H1 (cell line): ENCODE measurements at regions not wholly inside any gene's neighbourhood (a gene's known extent, or its start where the extent isn't known, plus 50 kb on each side); places are given as distances from the start of the nearest gene placed in this dataset.
A peak's percentile ranks its signal among the peaks of the same experiment; 100 is the strongest.

Experiments used
- CTCF ChIA-PET: fragments of 300-600 bp; sonication (Branson Sonifier 250); formaldehyde crosslinking; loops from one replicate; lab custom pipeline; 2021; ENCODE audit not compliant: partially characterized antibody; lab: Charles Lee
- POLR2A ChIA-PET: fragments of 300-600 bp; sonication (Branson Sonifier 250); formaldehyde crosslinking; loops from one replicate; lab custom pipeline; 2021; ENCODE audit warnings: inconsistent platforms; ENCODE audit not compliant: partially characterized antibody; lab: Charles Lee
- DNase-seq, 2 experiments: peaks; one replicate each; pipeline versions ENCODE4 v3.0.0 to v3.0.0-alpha.2; 2010 to 2022; ENCODE audit warnings: low spot score in 2 of 2, low read depth in 1 of 2, mixed read lengths in 1 of 2
- FAIRE-seq: peaks from 2 replicates; lab custom pipeline; 2011; peaks lifted over from hg19 to GRCh38; lab: Jason Lieb, UNC
- H2AFZ ChIP-seq: 2 replicates; pipeline ENCODE4 v1.8.1; 2012; ENCODE audit warnings: low read length, inconsistent platforms
- H2AK5ac ChIP-seq: 2 replicates; pipeline ENCODE4 v1.6.1; 2013; ENCODE audit warnings: low read depth, low read length
- H2BK120ac ChIP-seq: replicated peaks from 2 replicates; pipeline ENCODE3; 2013; ENCODE audit warnings: low read depth, low read length, inconsistent platforms
- H2BK12ac ChIP-seq: 2 replicates; pipeline ENCODE4 v1.6.1; 2013; ENCODE audit warnings: low read depth, low read length
- H2BK15ac ChIP-seq: 2 replicates; pipeline ENCODE4 v1.6.1; 2013; ENCODE audit warnings: low read length
- H2BK20ac ChIP-seq: 2 replicates; pipeline ENCODE4 v1.6.1; 2013; ENCODE audit warnings: low read length
- H2BK5ac ChIP-seq: 2 replicates; pipeline ENCODE4 v1.6.1; 2013; ENCODE audit warnings: low read depth, low read length
- H3K14ac ChIP-seq: 2 replicates; pipeline ENCODE4 v1.6.1; 2013; ENCODE audit warnings: inconsistent platforms; ENCODE audit not compliant: insufficient read length
- H3K18ac ChIP-seq: 2 replicates; pipeline ENCODE4 v1.6.1; 2013; ENCODE audit warnings: low read length; ENCODE audit errors: extremely low read depth
- H3K23ac ChIP-seq: 2 replicates; pipeline ENCODE4 v1.6.1; 2013; ENCODE audit warnings: inconsistent platforms; ENCODE audit not compliant: insufficient read length
- H3K23me2 ChIP-seq: 2 replicates; pipeline ENCODE4 v1.6.1; 2013; ENCODE audit warnings: low read depth, low read length
- H3K27ac ChIP-seq: 2 replicates; pipeline ENCODE4 v1.6.1; 2011; ENCODE audit warnings: low read depth, low read length, inconsistent platforms
- H3K27me3 ChIP-seq, 4 experiments: replicated peaks in 1 of 4; 1 replicate in 1 of 4; 2 replicates in 3 of 4; pipeline versions ENCODE4 v1.6.1 to v1.8.1; 2011 to 2013; ENCODE audit warnings: low read length in 3 of 4, mild to moderate bottlenecking in 3 of 4, inconsistent platforms in 2 of 4, mixed read lengths in 2 of 4, moderate library complexity in 1 of 4; ENCODE audit not compliant: control insufficient read depth in 3 of 4, insufficient read depth in 3 of 4; ENCODE audit errors: extremely low read depth in 1 of 4
- H3K36me3 ChIP-seq, 4 experiments: 2 replicates each; pipeline versions ENCODE4 v1.6.1 to v1.8.1; 2011 to 2013; ENCODE audit warnings: mild to moderate bottlenecking in 4 of 4, low read length in 3 of 4, moderate library complexity in 2 of 4, control low read depth in 1 of 4, inconsistent platforms in 1 of 4; ENCODE audit not compliant: insufficient read depth in 4 of 4, control insufficient read depth in 2 of 4
- H3K4ac ChIP-seq: replicated peaks from 2 replicates; pipeline ENCODE3; 2013; ENCODE audit warnings: low read length, low read depth, mixed read lengths, inconsistent platforms; ENCODE audit not compliant: insufficient read length
- H3K4me1 ChIP-seq, 4 experiments: replicated peaks in 1 of 4; 1 replicate in 1 of 4; 2 replicates in 3 of 4; pipeline versions ENCODE4 v1.6.1 to v1.8.1; 2011 to 2013; ENCODE audit warnings: low read length in 3 of 4, inconsistent platforms in 2 of 4, mixed read lengths in 1 of 4; ENCODE audit not compliant: insufficient read depth in 4 of 4, control insufficient read depth in 3 of 4
- H3K4me2 ChIP-seq, 2 experiments: 2 replicates each; pipeline versions ENCODE4 v1.6.1 to v1.8.1; 2011 to 2013; ENCODE audit warnings: low read depth in 2 of 2, low read length in 2 of 2, control low read depth in 1 of 2, inconsistent platforms in 1 of 2, mild to moderate bottlenecking in 1 of 2; ENCODE audit not compliant: insufficient read depth in 1 of 2
- H3K4me3 ChIP-seq, 4 experiments: fragments of 200-600, 300-600 bp in 1 of 4; sonication (generic), shearing (Covaris generic), sonication (Bioruptor Twin) in 1 of 4; 2 replicates each; pipeline versions ENCODE4 v1.5.1 to v1.8.1; 2011 to 2016; ENCODE audit warnings: low read length in 4 of 4, low read depth in 3 of 4, control low read depth in 2 of 4, inconsistent platforms in 2 of 4, mild to moderate bottlenecking in 2 of 4, mixed read lengths in 1 of 4, moderate library complexity in 1 of 4; ENCODE audit not compliant: insufficient read depth in 2 of 4; ENCODE audit errors: extremely low read depth in 1 of 4
- H3K56ac ChIP-seq: replicated peaks from 2 replicates; pipeline ENCODE3; 2013; ENCODE audit warnings: low read depth, mild to moderate bottlenecking, mixed read lengths, low read length, inconsistent platforms; ENCODE audit not compliant: insufficient read length
- H3K79me1 ChIP-seq: 2 replicates; pipeline ENCODE4 v1.6.1; 2013; ENCODE audit warnings: low read depth, low read length, control low read depth
- H3K79me2 ChIP-seq, 2 experiments: 2 replicates each; pipeline versions ENCODE4 v1.6.1 to v1.8.1; 2012 to 2013; ENCODE audit warnings: low read length in 2 of 2, mild to moderate bottlenecking in 2 of 2, inconsistent platforms in 1 of 2; ENCODE audit not compliant: insufficient read depth in 2 of 2, control insufficient read depth in 1 of 2
- H3K9ac ChIP-seq, 4 experiments: replicated peaks in 1 of 4; 1 replicate in 1 of 4; 2 replicates in 3 of 4; pipeline versions ENCODE4 v1.6.1 to v1.8.1; 2011 to 2013; ENCODE audit warnings: low read depth in 3 of 4, low read length in 3 of 4, control low read depth in 2 of 4, mild to moderate bottlenecking in 2 of 4, moderate library complexity in 2 of 4, inconsistent platforms in 1 of 4; ENCODE audit errors: extremely low read depth in 1 of 4
- H3K9me3 ChIP-seq, 2 experiments: 2 replicates each; pipeline versions ENCODE4 v1.6.1 to v1.8.1; 2012 to 2013; ENCODE audit warnings: mild to moderate bottlenecking in 2 of 2, moderate library complexity in 2 of 2, control low read depth in 1 of 2, inconsistent platforms in 1 of 2, low read depth in 1 of 2, low read length in 1 of 2, mixed read lengths in 1 of 2; ENCODE audit not compliant: insufficient read depth in 2 of 2
- H4K20me1 ChIP-seq, 2 experiments: replicated peaks in 1 of 2; 2 replicates each; pipeline versions ENCODE3 to v1.8.1; 2011 to 2013; ENCODE audit warnings: inconsistent platforms in 2 of 2, low read length in 2 of 2, mild to moderate bottlenecking in 1 of 2; ENCODE audit not compliant: insufficient read depth in 2 of 2, control insufficient read depth in 1 of 2
- H4K5ac ChIP-seq: 2 replicates; pipeline ENCODE4 v1.6.1; 2013; ENCODE audit warnings: low read length, low read depth, mixed read lengths, inconsistent platforms; ENCODE audit not compliant: insufficient read length
- H4K8ac ChIP-seq: 2 replicates; pipeline ENCODE4 v1.8.0; 2013; ENCODE audit warnings: mild to moderate bottlenecking, moderate library complexity, low read length, inconsistent platforms; ENCODE audit not compliant: insufficient read depth; ENCODE audit errors: extremely low read depth
- H4K91ac ChIP-seq: replicated peaks from 2 replicates; pipeline ENCODE3; 2013; ENCODE audit warnings: low read length, mixed read lengths, inconsistent platforms; ENCODE audit not compliant: insufficient read length
- E2F6 ChIP-seq: IDR thresholded peaks from 2 replicates; pipeline ENCODE4 v1.6.1; 2012; ENCODE audit warnings: inconsistent platforms
- KDM5A ChIP-seq: fragments of 200-600 bp; IDR thresholded peaks from 2 replicates; pipeline ENCODE4 v1.7.1; 2012; ENCODE audit warnings: mild to moderate bottlenecking, low read length, inconsistent platforms, mixed read lengths
- RBBP5 ChIP-seq: IDR thresholded peaks from 2 replicates; pipeline ENCODE4 v1.7.1; 2012; ENCODE audit warnings: low read depth, mild to moderate bottlenecking, inconsistent platforms, low read length, moderate library complexity, borderline replicate concordance
- TAF1 ChIP-seq: IDR thresholded peaks from 2 replicates; pipeline ENCODE4 v1.6.1; 2011; ENCODE audit warnings: mild to moderate bottlenecking, low read depth, low read length
- ZNF274 ChIP-seq: IDR thresholded peaks from 2 replicates; pipeline ENCODE4 v1.7.0; 2012; ENCODE audit warnings: low read length, borderline replicate concordance; ENCODE audit errors: extremely low read depth
- WGBS, 2 experiments: shearing (Covaris generic) in 1 of 2; methylation state at CpG; one replicate each; pipeline versions ENCODE4 v1.1.6 to v1.1.7; 2013 to 2015; ENCODE audit warnings: low lambda C conversion rate in 2 of 2, mixed read lengths in 2 of 2, inconsistent platforms in 1 of 2, low coverage in 1 of 2, missing lambda C conversion rate in 1 of 2; ENCODE audit not compliant: insufficient replicate concordance in 2 of 2, insufficient coverage in 1 of 2, insufficient read length in 1 of 2; ENCODE audit errors: extremely low coverage in 1 of 2, missing lambda C conversion rate in 1 of 2; 5-methylcytosine and 5-hydroxymethylcytosine counted together

- Histone ChIP-seq H3K4ac (no peak overlapping the region), H3K36me3 (no peaks in the 10 kb centered on the region), H4K20me1 (no peaks in the 10 kb centered on the region), H3K79me1 (no peaks in the 10 kb centered on the region), H4K5ac (no peak overlapping the region), H3K18ac (no peak overlapping the region), H2AK5ac (no peak overlapping the region), H3K4me2 (no peak overlapping the region), H3K27me3 (no peaks in the 10 kb centered on the region), H3K27ac (no peak overlapping the region), H3K56ac (no peak overlapping the region), H2BK120ac (no peak overlapping the region), H3K23ac (no peak overlapping the region), H3K9me3 (no peaks in the 10 kb centered on the region), H2AFZ (peak overlapping the region; percentile 54; the same call in 1 of the 2 replicates), H2BK15ac (no peak overlapping the region), H3K79me2 (no peaks in the 10 kb centered on the region), H3K14ac (no peak overlapping the region), H3K4me1 (no peaks in the 10 kb centered on the region), H2BK5ac (no peak overlapping the region), H4K8ac (no peak overlapping the region), H3K23me2 (no peaks in the 10 kb centered on the region), H2BK20ac (no peak overlapping the region), H3K4me3 (no peak overlapping the region), H3K9ac (no peak overlapping the region), H2BK12ac (no peak overlapping the region), H4K91ac (no peak overlapping the region)
- POLR2A ChIA-PET = no interaction called here
- WGBS, 2 experiments = 81% methylated on average over 3 of the region's 3 CpGs; no CpG with 5 or more reads in 1 of the 2 experiments
- FAIRE-seq (no peak), DNase-seq (no peak)
- TF ChIP-seq RBBP5 = no peak
- no peak for TF ChIP-seq TAF1
- TF ChIP-seq E2F6 = no peak
- no peak for TF ChIP-seq KDM5A
- TF ChIP-seq ZNF274 = no peak
- CTCF ChIA-PET = interaction anchor here (0.9 to 6.0 kb wide), 17 partner anchors 8 to 255 kb away, joined by 3 to 55 read pairs (median 6); no protein-coding TSS in a partner anchor
These were observed 330.8 kb upstream of the NFE2L3 start for GRCh38 chr7:25821225-25821624.
